ENCODE measurements at regions not wholly inside any gene's neighbourhood (a gene's known extent, or its start where the extent isn't known, plus 50 kb on each side); places are given as distances from the start of the nearest gene placed in this dataset.

GRCh38 chr12:46453428-46453827, 80.9 kb upstream of the SLC38A2 start:
- BruUV-seq (replicated peaks) = no TSS peak
- Histone ChIP-seq H3K4me1 (ENCODE audit: control insufficient read depth in 1 of 2, insufficient read depth in 2 of 2, low read length in 2 of 2) (peaks cover 87 to 95% of the 10 kb centered on the region in 2 experiments), H3K9ac (ENCODE audit: low read length) (peak overlapping the region; percentile 58), H3K9me2 (ENCODE audit: insufficient read depth) (no peaks in the 10 kb centered on the region), H4K20me1 (ENCODE audit: insufficient read depth) (no peaks in the 10 kb centered on the region), H2AFZ (ENCODE audit: low read depth, low read length, poor library complexity, severe bottlenecking) (no peak overlapping the region), H3K4me2 (ENCODE audit: low read length) (peak overlapping the region; percentile 68), H3K27me3 (ENCODE audit: insufficient read depth, low read length) (no peaks in the 10 kb centered on the region), H3K4me3 (replicated peaks in 1 of 2; ENCODE audit: low read depth in 1 of 2, low read length in 2 of 2) (no peak overlapping the region), H3K79me2 (ENCODE audit: insufficient read depth, low read length) (peaks cover 7% of the 10 kb centered on the region; the same call in 1 of the 2 replicates), H3K36me3 (ENCODE audit: control insufficient read depth in 1 of 2, insufficient read depth in 2 of 2, low read length in 2 of 2) (no peaks in the 10 kb centered on the region), H3K27ac (ENCODE audit: low read depth, low read length) (peak overlapping the region; percentile 96), H3K9me3 (ENCODE audit: control insufficient read depth in 1 of 2, insufficient read depth in 1 of 2, low read depth in 1 of 2, low read length in 2 of 2) (no peaks in the 10 kb centered on the region)
- ChIA-PET POLR2A (interaction anchor here (3.2 kb wide), 1 partner anchor 17 kb away, joined by 10 read pairs; no protein-coding TSS in a partner anchor), CTCF (no interaction called here), RAD21 (ENCODE audit: low non-redundant PET in 1 of 2, low total read pairs in 2 of 2, uncharacterized antibody in 2 of 2, unreplicated experiment in 2 of 2) (no interaction called here)
- intact Hi-C loops (cut with micrococcal nuclease) = loop anchor here (5.0 kb wide), 1 partner anchor 86 kb away; no protein-coding TSS in a partner anchor
- TF ChIP-seq SP1 (IDR thresholded peaks at IDR 0.05; ENCODE audit: low read depth) (peak; percentile 32; the same call in 1 of the 2 replicates), POLR2AphosphoS5 (IDR thresholded peaks at IDR 0.05; ENCODE audit: low read depth, low read length) (no peak)
- no peak for DNase-seq (ENCODE audit: low read depth, low spot score)
- ATAC-seq = no peak

- no peaks in the 10 kb centered on the region for H3K9me3 ChIP-seq (ENCODE audit: control insufficient read depth in 1 of 2, insufficient read depth in 1 of 2, low read depth in 1 of 2, low read length in 2 of 2)
- H4K20me1 ChIP-seq (ENCODE audit: insufficient read depth) = no peaks in the 10 kb centered on the region
- no peak overlapping the region for H3K4me3 ChIP-seq (replicated peaks in 1 of 2; ENCODE audit: low read depth in 1 of 2, low read length in 2 of 2)
- H3K36me3 ChIP-seq (ENCODE audit: control insufficient read depth in 1 of 2, insufficient read depth in 2 of 2, low read length in 2 of 2) = no peaks in the 10 kb centered on the region
- H3K4me2 ChIP-seq (ENCODE audit: low read length) = peak overlapping the region; percentile 68
- H3K27ac ChIP-seq (ENCODE audit: low read depth, low read length) = peak overlapping the region; percentile 96
- ChIA-PET POLR2A (interaction anchor here (3.2 to 3.3 kb wide), 2 partner anchors 11 to 17 kb away, joined by 10 to 18 read pairs; no protein-coding TSS in a partner anchor), RAD21 (ENCODE audit: low non-redundant PET in 1 of 2, low total read pairs in 2 of 2, uncharacterized antibody in 2 of 2, unreplicated experiment in 2 of 2) (no interaction called here), CTCF (no interaction called here)
- no peak for DNase-seq (ENCODE audit: low read depth, low spot score)
- no peaks in the 10 kb centered on the region for H3K27me3 ChIP-seq (ENCODE audit: insufficient read depth, low read length)
- no peak overlapping the region for H2AFZ ChIP-seq (ENCODE audit: low read depth, low read length, poor library complexity, severe bottlenecking)
- intact Hi-C loops (cut with micrococcal nuclease) = loop anchor here (5.0 kb wide), 1 partner anchor 85 kb away; no protein-coding TSS in a partner anchor
- H3K79me2 ChIP-seq (ENCODE audit: insufficient read depth, low read length) = peaks cover 7% of the 10 kb centered on the region; the same call in 1 of the 2 replicates
- ATAC-seq = 0 out of 2 replicates have a peak, but pooled peaks have one; percentile 5
- peaks cover 88 to 95% of the 10 kb centered on the region in 2 experiments for H3K4me1 ChIP-seq (ENCODE audit: control insufficient read depth in 1 of 2, insufficient read depth in 2 of 2, low read length in 2 of 2)
- H3K9ac ChIP-seq (ENCODE audit: low read length) = peak overlapping the region; percentile 58
- no TSS peak for BruUV-seq (replicated peaks)
- no peaks in the 10 kb centered on the region for H3K9me2 ChIP-seq (ENCODE audit: insufficient read depth)
- no peak for TF ChIP-seq SRF (IDR thresholded peaks at IDR 0.05; ENCODE audit: low read depth)
- no peak for TF ChIP-seq TCF7L2 (IDR thresholded peaks at IDR 0.05; ENCODE audit: borderline replicate concordance, extremely low read depth, insufficient read depth, insufficient read length)
- no peak for TF ChIP-seq REST (IDR thresholded peaks at IDR 0.05; ENCODE audit: low read depth)
- TF ChIP-seq CEBPB (IDR thresholded peaks at IDR 0.05; ENCODE audit: low read depth) = no peak
- no peak for TF ChIP-seq YY1 (IDR thresholded peaks at IDR 0.05; ENCODE audit: extremely low read depth, insufficient replicate concordance, low read depth, low read length)
- no peak for TF ChIP-seq POLR2A (IDR thresholded peaks at IDR 0.05; ENCODE audit: borderline replicate concordance, extremely low read depth, insufficient read depth, insufficient read length)
- no peak for TF ChIP-seq ELF1 (IDR thresholded peaks at IDR 0.05; ENCODE audit: borderline replicate concordance, low read depth)
- no peak for TF ChIP-seq EGR1 (IDR thresholded peaks at IDR 0.05; ENCODE audit: low read depth)
- TF ChIP-seq CTCF (IDR thresholded peaks at IDR 0.05 in 2 of 3, conservative IDR thresholded peaks at IDR 0.05 in 1 of 3; ENCODE audit: borderline replicate concordance in 1 of 3, insufficient read depth in 1 of 3, low read depth in 2 of 3, low read length in 2 of 3) = no peak
- no peak for TF ChIP-seq ZBTB33 (IDR thresholded peaks at IDR 0.05; ENCODE audit: extremely low read depth, insufficient replicate concordance, low read length)
These were observed 80.2 kb upstream of the SLC38A2 start for GRCh38 chr12:46452776-46453175.

All from HCT116 (cell line).